PC-3 (cell line): ENCODE measurements at regions not wholly inside any gene's neighbourhood (a gene's known extent, or its start where the extent isn't known, plus 50 kb on each side); places are given as distances from the start of the nearest gene placed in this dataset.

ENCODE experiments used
- ATAC-seq: fragments of 200-7000 bp; cut with Tn5 transposase; 2 replicates; pipeline ENCODE4 v1.9.1; 2020; ENCODE audit warnings: mild to moderate bottlenecking, moderate library complexity
- BruUV-seq: library from RNA; stranded (reverse); fragments of 400-500 nt; replicated peaks from 2 replicates; lab custom pipeline; 2021; lab: Mats Ljungman, UMichigan
- CTCF ChIA-PET: fragments of 300-600 bp; sonication (Branson Sonifier 250); formaldehyde crosslinking; loops from one replicate; lab custom pipeline; 2022; ENCODE audit warnings: antibody characterized with exemption; lab: Charles Lee
- POLR2A ChIA-PET: fragments of 300-600 bp; sonication (Branson Sonifier 250); formaldehyde crosslinking; loops from one replicate; lab custom pipeline; 2022; ENCODE audit warnings: antibody characterized with exemption; ENCODE audit not compliant: unreplicated experiment; lab: Charles Lee
- DNase-seq: peaks from one replicate; pipeline ENCODE4 v3.0.0-alpha.2; 2015
- H2AFZ ChIP-seq: fragments of 300-600 bp; sonication (generic); 2 replicates; pipeline ENCODE4 v1.6.0; 2016; ENCODE audit warnings: antibody characterized with exemption, low read length
- H3F3A ChIP-seq: fragments of 300-600 bp; sonication (generic); one replicate; pipeline ENCODE4 v1.6.0; 2017; ENCODE audit warnings: antibody characterized with exemption, low read length, control low read depth, mild to moderate bottlenecking; ENCODE audit not compliant: unreplicated experiment
- H3K27ac ChIP-seq: fragments of 300-600 bp; sonication (generic); 2 replicates; pipeline ENCODE4 v1.5.1; 2016; ENCODE audit warnings: mild to moderate bottlenecking, low read length
- H3K27me3 ChIP-seq: fragments of 300-600 bp; sonication (generic); 2 replicates; pipeline ENCODE4 v1.6.1; 2016; ENCODE audit warnings: low read length, mixed read lengths
- H3K36me3 ChIP-seq: fragments of 300-600 bp; sonication (generic); 2 replicates; pipeline ENCODE4 v1.6.1; 2016; ENCODE audit warnings: low read depth, mixed run types, low read length, mixed read lengths
- H3K4me1 ChIP-seq: fragments of 300-600 bp; sonication (generic); 2 replicates; pipeline ENCODE4 v1.5.1; 2016; ENCODE audit warnings: low read length; ENCODE audit not compliant: insufficient read depth
- H3K4me2 ChIP-seq: fragments of 300-600 bp; sonication (generic); 2 replicates; pipeline ENCODE4 v1.6.0; 2016; ENCODE audit warnings: low read length
- H3K4me3 ChIP-seq: fragments of 300-600 bp; sonication (generic); 2 replicates; pipeline ENCODE4 v1.5.1; 2016; ENCODE audit warnings: mild to moderate bottlenecking, low read length, mixed read lengths
- H3K79me2 ChIP-seq: fragments of 300-600 bp; sonication (generic); 2 replicates; pipeline ENCODE4 v1.6.1; 2017; ENCODE audit warnings: low read length, mixed read lengths
- H3K9ac ChIP-seq: fragments of 300-600 bp; sonication (generic); 2 replicates; pipeline ENCODE4 v1.6.0; 2016; ENCODE audit warnings: mild to moderate bottlenecking, low read length
- H3K9me2 ChIP-seq: fragments of 300-600 bp; sonication (generic); replicated peaks from 2 replicates; pipeline ENCODE4 v1.6.1; 2016; ENCODE audit warnings: mixed run types, low read length, mixed read lengths
- H3K9me3 ChIP-seq: fragments of 300-600 bp; sonication (generic); 2 replicates; pipeline ENCODE4 v1.6.1; 2016; ENCODE audit warnings: low read length, mixed read lengths
- H4K20me1 ChIP-seq: fragments of 300-600 bp; sonication (generic); 2 replicates; pipeline ENCODE4 v1.6.1; 2016; ENCODE audit warnings: low read length, mixed read lengths
- CTCF ChIP-seq: fragments of 300-600 bp; sonication (generic); conservative IDR thresholded peaks from 2 replicates; pipeline ENCODE4 v1.5.1; 2017; ENCODE audit warnings: antibody characterized with exemption, low read depth, mild to moderate bottlenecking, low read length
- EZH2 ChIP-seq: fragments of 300-600 bp; sonication (generic); IDR thresholded peaks from one replicate; pipeline ENCODE4 v1.6.1; 2017; ENCODE audit warnings: antibody characterized with exemption, mild to moderate bottlenecking, low read length; ENCODE audit not compliant: unreplicated experiment
- EZH2phosphoT487 ChIP-seq: fragments of 300-600 bp; sonication (generic); IDR thresholded peaks from 2 replicates; pipeline ENCODE4 v1.6.1; 2018; ENCODE audit warnings: mild to moderate bottlenecking, antibody characterized with exemption, low read length, borderline replicate concordance
- intact Hi-C: fragments of 100-400 bp; cut with micrococcal nuclease; formaldehyde crosslinking; loops from 2 replicates; pipeline ENCODE4 v1.9.0; 2023

GRCh38 chrX:42484233-42484632 is 293.7 kb downstream of the PPP1R2C start:
- no peak overlapping the region for H3K9ac ChIP-seq
- ATAC-seq = no peak
- intact Hi-C loops = no loop called here

GRCh38 chrX:42477396-42477795 is 300.6 kb downstream of the PPP1R2C start:
- no peaks in the 10 kb centered on the region for H3F3A ChIP-seq
- no peaks in the 10 kb centered on the region for H3K79me2 ChIP-seq
- intact Hi-C loops = no loop called here
- no peaks in the 10 kb centered on the region for H4K20me1 ChIP-seq
- TF ChIP-seq EZH2 (no peak), EZH2phosphoT487 (no peak), CTCF (no peak)
- no peaks in the 10 kb centered on the region for H3K9me3 ChIP-seq
- no peaks in the 10 kb centered on the region for H3K4me1 ChIP-seq
- no peak overlapping the region for H3K9ac ChIP-seq
- CTCF ChIA-PET = no interaction called here
- no peak overlapping the region for H3K4me2 ChIP-seq
- no peaks in the 10 kb centered on the region for H3K36me3 ChIP-seq
- H2AFZ ChIP-seq = no peak overlapping the region
- no peaks in the 10 kb centered on the region for H3K9me2 ChIP-seq
- POLR2A ChIA-PET = no interaction called here
- no peak overlapping the region for H3K4me3 ChIP-seq
- no peaks in the 10 kb centered on the region for H3K27me3 ChIP-seq
- ATAC-seq (no peak), DNase-seq (no peak)
- H3K27ac ChIP-seq = no peak overlapping the region
- no TSS peak for BruUV-seq

More at GRCh38 chrX:42484233-42484632, 293.7 kb downstream of the PPP1R2C start:
- TF ChIP-seq EZH2 (no peak), EZH2phosphoT487 (no peak), CTCF (no peak)
- H3K4me3 ChIP-seq = no peak overlapping the region
- no peaks in the 10 kb centered on the region for H3K9me2 ChIP-seq
- POLR2A ChIA-PET = no interaction called here
- H2AFZ ChIP-seq = no peak overlapping the region
- no peaks in the 10 kb centered on the region for H3K9me3 ChIP-seq
- no peaks in the 10 kb centered on the region for H3K36me3 ChIP-seq
- DNase-seq = no peak
- H4K20me1 ChIP-seq = no peaks in the 10 kb centered on the region
- CTCF ChIA-PET = no interaction called here
- no peaks in the 10 kb centered on the region for H3K27me3 ChIP-seq
- no peak overlapping the region for H3K27ac ChIP-seq
- H3F3A ChIP-seq = no peaks in the 10 kb centered on the region
- BruUV-seq = no TSS peak
- H3K4me2 ChIP-seq = no peak overlapping the region
- no peaks in the 10 kb centered on the region for H3K79me2 ChIP-seq
- H3K4me1 ChIP-seq = no peaks in the 10 kb centered on the region

GRCh38 chrX:42472727-42473126 is 305.2 kb downstream of the PPP1R2C start:
- Histone ChIP-seq H3K9me3 (no peaks in the 10 kb centered on the region), H3K4me3 (no peak overlapping the region), H4K20me1 (no peaks in the 10 kb centered on the region), H3K79me2 (no peaks in the 10 kb centered on the region), H3K36me3 (no peaks in the 10 kb centered on the region), H3F3A (no peaks in the 10 kb centered on the region), H3K4me2 (no peak overlapping the region), H3K27me3 (no peaks in the 10 kb centered on the region), H2AFZ (no peak overlapping the region), H3K9me2 (no peaks in the 10 kb centered on the region), H3K4me1 (no peaks in the 10 kb centered on the region), H3K27ac (no peak overlapping the region), H3K9ac (no peak overlapping the region)
- no peak for TF ChIP-seq CTCF
- intact Hi-C loops = no loop called here
- ChIA-PET CTCF (no interaction called here), POLR2A (no interaction called here)
- no peak for DNase-seq
- ATAC-seq = no peak
- BruUV-seq = no TSS peak
